Left colon (tissue), 2 donors: ENCODE measurements at regions not wholly inside any gene's neighbourhood (a gene's known extent, or its start where the extent isn't known, plus 50 kb on each side); places are given as distances from the start of the nearest gene placed in this dataset.
A peak's percentile ranks its signal among the peaks of the same experiment; 100 is the strongest.
"Not testable (repeated sequence)": the region's sequence is repeated elsewhere in the genome, so short reads cannot be mapped to it uniquely, and the experiment has no call there.

Experiments
- ATAC-seq: fragments of 200-7000 bp; cut with Tn5 transposase; one replicate; pipeline ENCODE4 v1.9.1; 2020; ENCODE audit warnings: mild to moderate bottlenecking, moderate library complexity
- DNase-seq, 2 donors: peaks; one replicate each; pipeline ENCODE4 v3.0.0-alpha.2; 2020
- intact Hi-C, 2 donors: fragments of 100-400 bp; cut with DNase I in 1 of 2; cut with micrococcal nuclease in 1 of 2; formaldehyde crosslinking; loops; one replicate each; pipeline versions ENCODE4 v1.11.2 to v1.14.0; 2022; cut with DNase I, micrococcal nuclease
- donor health status: DM: no; HTN: no; CAD: no.
- donor health status: DM: yes; HTN: yes; CAD: no.

- DNase-seq (no peak), ATAC-seq (no peak)
- intact Hi-C loops, result no loop called here
These were observed 137.5 kb upstream of the TBL1XR1 start for GRCh38 chr3:177334803-177335202.

GRCh38 chr3:177335728-177336127 lies 138.4 kb upstream of the TBL1XR1 start:
- DNase-seq, result peak in 1 of 2 donors; percentile 44
- intact Hi-C loops, result no loop called here
- peak; percentile 76 for ATAC-seq

DNA sequence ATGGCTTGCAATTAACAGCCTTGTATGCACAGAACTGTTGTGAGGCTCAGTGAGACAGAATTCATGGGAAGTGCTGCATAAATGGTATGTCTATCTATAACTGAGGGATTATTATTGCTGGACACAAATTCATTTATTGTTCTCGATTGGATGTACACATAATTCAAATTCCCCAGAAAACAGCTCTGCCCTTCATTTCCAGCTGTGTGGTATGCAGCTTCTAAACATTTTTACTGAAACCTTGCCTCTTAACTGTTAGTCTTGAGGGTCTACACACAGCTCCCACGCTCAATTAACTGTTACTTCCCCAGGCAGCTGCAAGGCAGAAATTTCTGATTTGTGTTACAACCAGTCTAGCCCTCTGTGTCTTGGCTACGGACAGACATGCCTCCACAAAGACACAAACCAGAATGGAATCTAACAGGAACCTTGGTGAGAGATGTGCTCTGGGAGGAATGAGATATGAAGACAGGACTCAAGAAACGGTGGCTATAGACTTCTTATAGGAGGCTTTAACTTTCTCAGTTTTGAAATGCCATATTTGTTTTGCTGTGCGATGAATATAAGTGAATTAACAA lies 139.7 kb upstream of the TBL1XR1 start:
- intact Hi-C loops, result no loop called here
- ATAC-seq (no peak), DNase-seq (no peak)

DNA sequence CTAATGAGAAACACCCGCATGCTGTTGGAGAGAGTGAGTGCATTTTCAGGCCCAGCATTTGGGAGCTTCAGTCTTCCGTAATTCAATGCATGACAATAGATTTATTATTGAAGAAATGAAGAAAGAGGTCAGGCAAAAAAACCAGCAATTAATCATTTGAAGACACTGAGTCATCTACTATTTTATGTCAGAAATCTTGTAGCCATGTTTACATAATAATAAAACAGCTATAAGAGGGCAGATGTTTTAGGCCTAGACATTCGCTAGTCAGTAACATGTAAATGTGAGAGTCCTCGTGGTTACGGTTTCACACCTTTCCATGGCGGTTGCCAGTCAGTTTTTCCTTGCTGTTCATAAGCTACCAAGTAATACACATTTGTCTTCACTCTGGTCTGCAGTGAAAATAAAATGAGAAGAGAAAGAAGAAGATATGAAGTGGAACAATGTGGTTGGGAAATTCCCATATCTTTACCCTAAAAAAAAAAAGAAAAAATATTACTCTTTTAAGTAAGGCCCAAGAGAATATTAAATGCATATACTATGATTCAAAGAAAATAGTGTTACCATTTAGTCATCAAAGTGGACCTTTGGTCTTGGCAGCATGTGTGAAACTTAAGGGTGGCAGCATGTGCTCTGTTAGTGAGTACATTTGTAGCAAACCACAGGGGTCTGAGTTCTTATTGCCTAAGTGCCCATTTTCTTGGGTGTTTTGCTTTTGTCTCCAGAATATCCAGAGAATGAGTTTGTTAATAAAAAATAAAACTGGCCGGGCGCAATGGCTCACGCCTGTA lies 140.5 kb upstream of the TBL1XR1 start:
- ATAC-seq (no peak), DNase-seq (no peak)
- intact Hi-C loops, result no loop called here

GRCh38 chr3:177338697-177339219 lies 141.5 kb upstream of the TBL1XR1 start:
- intact Hi-C loops, result no loop called here
- ATAC-seq, result peak; percentile 82
- peak in 1 of 2 donors; percentile 51 for DNase-seq

GRCh38 chr3:177339220-177339703 lies 142.0 kb upstream of the TBL1XR1 start:
- peak; percentile 30 for ATAC-seq

GRCh38 chr3:177340243-177340830 lies 143.1 kb upstream of the TBL1XR1 start:
- ATAC-seq (no peak), DNase-seq (no peak)
- intact Hi-C loops, result no loop called here

More at GRCh38 chr3:177339220-177339703, 142.0 kb upstream of the TBL1XR1 start:
- intact Hi-C loops, DNase-seq: not testable (repeated sequence)

- no peak for ATAC-seq
- intact Hi-C loops, result no loop called here
- DNase-seq, result no peak
These were observed 144.6 kb upstream of the TBL1XR1 start for GRCh38 chr3:177341736-177342419.

GRCh38 chr3:177343122-177343625 lies 145.9 kb upstream of the TBL1XR1 start:
- ATAC-seq (peak; percentile 21), DNase-seq (no peak)
- intact Hi-C loops, result no loop called here

- ATAC-seq (peak; percentile 97), DNase-seq (peak; percentile 83 to 91)
- intact Hi-C loops, result no loop called here
These were observed 148.0 kb upstream of the TBL1XR1 start for GRCh38 chr3:177345049-177345972.

- intact Hi-C loops, result no loop called here
- ATAC-seq, result no peak
- no peak for DNase-seq
These were observed 148.8 kb upstream of the TBL1XR1 start for GRCh38 chr3:177345973-177346503.

GRCh38 chr3:177346878-177347277 lies 149.6 kb upstream of the TBL1XR1 start:
- intact Hi-C loops, result no loop called here
- DNase-seq (no peak), ATAC-seq (no peak)

GRCh38 chr3:177347611-177348010 lies 150.3 kb upstream of the TBL1XR1 start:
- intact Hi-C loops, result no loop called here
- DNase-seq, result no peak
- ATAC-seq, result no peak

- no peak for DNase-seq
- ATAC-seq, result no peak
- intact Hi-C loops, result no loop called here
These were observed 151.7 kb upstream of the TBL1XR1 start for GRCh38 chr3:177348974-177349373.

GRCh38 chr3:177349384-177349783 lies 152.1 kb upstream of the TBL1XR1 start:
- intact Hi-C loops, result no loop called here
- no peak for DNase-seq
- no peak for ATAC-seq

GRCh38 chr3:177350121-177350520 lies 152.8 kb upstream of the TBL1XR1 start:
- DNase-seq (no peak), ATAC-seq (no peak)
- intact Hi-C loops, result no loop called here

GRCh38 chr3:177351206-177351605 lies 153.9 kb upstream of the TBL1XR1 start:
- ATAC-seq (peak; percentile 80), DNase-seq (no peak)
- intact Hi-C loops, result no loop called here

GRCh38 chr3:177351757-177352158 lies 154.5 kb upstream of the TBL1XR1 start:
- intact Hi-C loops, result no loop called here
- DNase-seq (peak in 1 of 2 donors; percentile 50), ATAC-seq (peak; percentile 74)
